CD4-positive, alpha-beta T cell treated with Interleukin-17A for 4 hours (primary cell): ENCODE measurements at regions not wholly inside any gene's neighbourhood (a gene's known extent, or its start where the extent isn't known, plus 50 kb on each side); places are given as distances from the start of the nearest gene placed in this dataset.

Source experiments
- DNase-seq: peaks from one replicate; pipeline ENCODE4 v3.0.0-alpha.2; 2020; ENCODE audit warnings: mixed read lengths

GRCh38 chr14:85079842-85080730 is 449.9 kb upstream of the FLRT2 start:
- no peak for DNase-seq

GRCh38 chr14:85084344-85084743 is 445.6 kb upstream of the FLRT2 start:
- DNase-seq, result no peak

- DNase-seq, result no peak
These were observed 444.0 kb upstream of the FLRT2 start for GRCh38 chr14:85085981-85086380.

- DNase-seq, result no peak
These were observed 442.7 kb upstream of the FLRT2 start for GRCh38 chr14:85087201-85087600.

GRCh38 chr14:85088192-85088591 is 441.8 kb upstream of the FLRT2 start:
- no peak for DNase-seq

GRCh38 chr14:85090681-85091080 is 439.3 kb upstream of the FLRT2 start:
- no peak for DNase-seq

GRCh38 chr14:85093631-85094330 is 436.2 kb upstream of the FLRT2 start:
- DNase-seq, result no peak

- DNase-seq, result no peak
These were observed 427.4 kb upstream of the FLRT2 start for GRCh38 chr14:85102591-85102990.

- no peak for DNase-seq
These were observed 423.4 kb upstream of the FLRT2 start for GRCh38 chr14:85106506-85106905.

GRCh38 chr14:85112762-85113161 is 417.2 kb upstream of the FLRT2 start:
- DNase-seq, result no peak

- DNase-seq, result no peak
These were observed 414.0 kb upstream of the FLRT2 start for GRCh38 chr14:85115921-85116320.

- DNase-seq, result no peak
These were observed 411.7 kb upstream of the FLRT2 start for GRCh38 chr14:85118274-85118673.

GRCh38 chr14:85122690-85123089 is 407.3 kb upstream of the FLRT2 start:
- no peak for DNase-seq

- DNase-seq, result no peak
These were observed 406.2 kb upstream of the FLRT2 start for GRCh38 chr14:85123755-85124154.

GRCh38 chr14:85124631-85125290 is 405.2 kb upstream of the FLRT2 start:
- DNase-seq, result no peak

- DNase-seq, result no peak
These were observed 404.7 kb upstream of the FLRT2 start for GRCh38 chr14:85125291-85125670.

- no peak for DNase-seq
These were observed 400.0 kb upstream of the FLRT2 start for GRCh38 chr14:85129921-85130320.

- no peak for DNase-seq
These were observed 398.6 kb upstream of the FLRT2 start for GRCh38 chr14:85131226-85131922.

GRCh38 chr14:85142982-85143381 is 387.0 kb upstream of the FLRT2 start:
- no peak for DNase-seq

GRCh38 chr14:85146779-85147178 is 383.2 kb upstream of the FLRT2 start:
- no peak for DNase-seq

GRCh38 chr14:85150166-85150565 is 379.8 kb upstream of the FLRT2 start:
- no peak for DNase-seq

- DNase-seq, result no peak
These were observed 375.2 kb upstream of the FLRT2 start for GRCh38 chr14:85154714-85155113.

GRCh38 chr14:85156319-85156718 is 373.6 kb upstream of the FLRT2 start:
- DNase-seq, result no peak
